Left colon (tissue), 2 donors: ENCODE measurements at regions not wholly inside any gene's neighbourhood (a gene's known extent, or its start where the extent isn't known, plus 50 kb on each side); places are given as distances from the start of the nearest gene placed in this dataset.

Experiments
- ATAC-seq: fragments of 200-7000 bp; cut with Tn5 transposase; one replicate; pipeline ENCODE4 v1.9.1; 2020; ENCODE audit warnings: mild to moderate bottlenecking, moderate library complexity
- DNase-seq, 2 donors: peaks; one replicate each; pipeline ENCODE4 v3.0.0-alpha.2; 2020
- intact Hi-C, 2 donors: fragments of 100-400 bp; cut with DNase I in 1 of 2; cut with micrococcal nuclease in 1 of 2; formaldehyde crosslinking; loops; one replicate each; pipeline versions ENCODE4 v1.11.2 to v1.14.0; 2022; cut with DNase I, micrococcal nuclease
- donor health status: DM: no; HTN: no; CAD: no.
- donor health status: DM: yes; HTN: yes; CAD: no.

DNA sequence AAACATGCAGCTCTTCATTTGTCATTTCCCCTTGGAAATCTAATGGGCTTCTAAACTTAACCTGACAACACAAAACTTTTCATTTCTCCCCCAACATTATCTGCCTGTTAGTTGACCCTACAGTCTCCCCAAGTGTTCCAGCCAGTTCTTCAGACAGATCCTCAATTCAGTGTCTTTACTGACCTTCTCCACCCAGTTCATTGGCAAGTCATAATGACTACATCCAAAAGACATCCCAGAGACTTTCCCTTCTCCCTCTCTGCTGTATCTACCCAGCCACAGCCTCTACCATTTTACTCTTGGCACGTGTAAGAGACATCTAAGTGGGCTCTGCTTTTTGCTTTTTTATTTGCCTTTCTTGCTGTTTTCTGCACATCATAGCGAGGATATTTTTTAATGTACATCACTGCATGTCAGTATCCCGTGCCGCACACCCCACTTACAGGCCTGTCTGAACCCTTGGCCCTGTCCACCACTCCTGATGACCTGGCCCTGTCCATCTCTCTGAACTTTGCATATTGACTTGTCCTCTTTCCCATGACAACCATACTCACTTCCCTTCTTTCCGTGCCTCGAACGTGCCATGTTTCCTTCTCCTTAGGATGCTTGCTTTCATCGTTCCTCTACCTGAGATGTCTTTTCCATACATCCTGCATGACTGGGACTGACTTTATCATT is 391.9 kb downstream of the IRS2 start:
- intact Hi-C loops: no loop called here
- ATAC-seq: no peak
- no peak for DNase-seq

DNA sequence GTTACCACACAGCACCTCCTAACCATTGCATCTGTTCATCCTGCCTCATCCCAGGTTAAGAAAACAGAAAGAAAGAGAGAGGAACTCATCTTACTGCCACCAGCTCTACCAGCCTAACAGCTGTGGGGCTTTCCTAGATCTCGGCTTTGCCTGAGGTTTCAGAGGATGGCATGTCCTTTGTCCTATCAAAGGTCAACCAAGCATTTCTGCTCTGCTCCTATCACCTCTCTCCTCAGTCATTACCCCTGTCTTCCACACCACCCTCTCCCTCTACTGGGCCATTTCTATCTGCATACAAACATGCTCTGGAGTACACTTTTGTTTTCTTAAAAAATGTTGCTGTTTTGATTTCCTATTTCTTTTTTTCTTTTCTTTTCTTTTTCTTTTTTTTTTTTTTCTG is 393.3 kb downstream of the IRS2 start:
- DNase-seq: no peak
- ATAC-seq: no peak
- intact Hi-C loops: no loop called here

DNA sequence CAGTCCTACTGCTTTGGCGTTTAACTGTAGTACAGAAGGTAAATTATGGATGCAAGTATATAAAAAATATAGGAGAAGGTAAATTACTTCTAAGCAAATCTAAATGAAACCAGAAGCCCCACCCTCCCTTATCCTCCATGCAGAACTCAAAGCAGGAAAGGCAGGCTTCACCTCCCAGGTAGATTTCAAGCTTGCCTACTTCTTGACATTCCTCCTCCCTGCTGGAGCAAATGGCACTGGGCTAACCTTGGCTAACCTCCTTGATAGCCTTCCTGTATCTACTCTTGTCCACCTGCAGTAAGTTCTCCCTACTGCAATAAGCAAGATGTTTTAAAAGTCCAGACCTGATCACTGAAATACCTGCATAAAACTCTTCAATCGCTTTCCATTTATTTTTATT is 396.0 kb downstream of the IRS2 start:
- ATAC-seq (no peak), DNase-seq (no peak)
- intact Hi-C loops: no loop called here

DNA sequence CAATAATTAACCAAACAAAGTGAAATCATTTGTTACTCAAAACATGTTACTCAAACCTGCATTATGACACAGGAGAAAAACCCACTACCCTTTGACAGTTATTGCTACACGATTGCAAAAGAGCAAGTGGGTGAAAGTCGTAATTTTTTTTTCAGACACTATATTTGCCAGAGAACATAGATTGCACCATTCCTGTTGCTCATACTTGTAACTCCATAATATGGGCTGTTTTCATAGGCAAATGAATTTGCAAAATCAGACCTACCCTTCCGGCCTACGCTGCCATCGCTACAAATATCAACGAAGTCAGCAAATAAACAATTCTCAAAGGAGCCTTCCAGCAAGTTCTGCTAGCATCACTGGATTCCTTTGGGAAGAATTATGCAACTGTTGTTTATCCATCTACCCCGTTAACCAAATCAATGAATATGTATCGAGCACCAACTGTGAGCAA is 396.5 kb downstream of the IRS2 start:
- DNase-seq (no peak), ATAC-seq (no peak)
- intact Hi-C loops: no loop called here

DNA sequence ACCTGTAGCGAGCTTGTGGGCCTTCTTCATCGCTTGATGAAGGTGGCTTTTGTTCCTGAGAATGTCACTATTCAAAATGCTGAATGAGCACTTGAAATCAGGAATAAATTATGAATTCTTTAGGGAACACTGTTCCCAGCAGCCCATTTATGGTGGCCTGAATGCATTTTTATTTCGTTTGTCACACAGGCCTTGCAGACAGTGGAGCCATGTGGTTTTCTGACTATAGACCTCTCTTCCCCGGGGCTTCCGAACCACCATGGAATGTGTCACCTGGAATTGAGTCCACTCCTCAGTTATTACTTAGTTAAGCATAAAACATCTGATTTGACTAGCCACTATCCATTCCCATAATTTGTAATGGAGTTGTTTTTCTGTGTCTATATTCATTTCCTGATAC is 396.9 kb downstream of the IRS2 start:
- intact Hi-C loops: no loop called here
- no peak for ATAC-seq

DNA sequence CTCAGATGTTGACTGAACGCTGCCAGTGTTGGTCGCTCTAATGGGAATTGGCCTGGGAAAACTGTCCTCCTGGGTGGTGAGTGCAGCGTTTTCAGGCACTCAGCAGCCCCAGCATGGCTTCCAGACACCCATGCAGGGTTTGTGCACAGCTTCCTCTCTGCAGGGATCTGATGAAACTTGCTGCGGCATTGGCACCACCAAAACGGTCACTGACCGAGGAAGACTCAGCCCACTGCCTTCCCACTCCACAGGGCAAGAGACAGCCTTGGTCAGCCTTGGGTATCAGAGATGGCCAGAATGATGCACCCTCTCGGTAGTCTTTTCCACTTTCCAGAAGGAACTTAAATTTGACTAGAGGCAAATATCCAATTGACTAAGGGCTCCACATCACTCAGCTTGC is 398.9 kb downstream of the IRS2 start:
- DNase-seq: no peak
- intact Hi-C loops: no loop called here
- no peak for ATAC-seq

More for the DNA sequence above, 396.9 kb downstream of the IRS2 start:
- DNase-seq: no peak

DNA sequence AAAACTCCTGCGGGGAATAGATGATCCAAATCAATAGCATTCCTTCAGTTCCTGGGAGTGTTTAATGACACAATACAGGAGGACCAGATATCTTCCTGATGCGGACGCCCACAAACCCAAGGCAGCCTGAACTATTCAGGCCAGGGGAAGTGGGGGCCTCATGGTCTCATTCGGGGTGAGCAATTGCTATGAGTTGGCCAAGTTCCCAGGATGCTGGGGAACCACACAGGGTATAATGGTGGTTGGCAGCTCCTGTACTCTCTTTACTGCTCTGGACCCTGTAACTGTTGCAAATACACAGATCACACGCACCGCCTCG is 401.2 kb downstream of the IRS2 start:
- intact Hi-C loops: no loop called here
- DNase-seq (no peak), ATAC-seq (no peak)

DNA sequence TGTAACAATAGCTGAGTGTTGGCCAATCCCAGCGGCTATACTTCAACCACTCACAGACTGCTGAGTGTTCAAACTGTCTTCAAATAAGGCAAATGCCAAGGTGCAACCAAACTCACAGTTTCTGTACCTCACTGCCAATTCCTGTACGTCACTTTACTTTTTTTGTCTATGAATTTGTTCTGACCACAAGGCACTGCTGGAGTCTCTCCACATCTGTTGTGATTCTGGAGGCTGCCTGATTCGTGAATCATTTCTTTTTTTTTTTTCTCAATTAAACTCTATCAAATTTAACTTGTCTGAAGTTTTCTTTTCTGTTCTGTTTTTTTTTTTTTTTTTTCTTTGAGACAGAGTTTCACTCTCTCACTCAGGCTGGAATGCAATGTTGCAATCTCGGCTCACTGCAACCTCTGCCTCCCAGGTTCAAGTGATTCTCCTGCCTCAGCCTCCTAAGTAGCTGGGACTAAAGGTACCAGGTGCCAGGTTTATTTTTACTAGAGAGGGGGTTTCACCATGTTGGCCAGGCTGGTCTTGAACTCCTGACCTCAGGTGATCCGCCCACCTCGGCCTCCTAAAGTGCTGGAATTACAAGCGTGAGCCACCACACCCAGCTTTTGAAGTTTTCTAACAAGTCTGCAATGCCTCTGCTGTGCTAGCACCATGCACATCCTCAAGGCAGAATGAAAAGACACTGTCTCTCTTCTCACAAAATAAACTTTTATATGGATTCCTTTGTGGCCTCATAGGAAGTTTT is 401.7 kb downstream of the IRS2 start:
- intact Hi-C loops: no loop called here
- ATAC-seq: no peak
- no peak for DNase-seq

DNA sequence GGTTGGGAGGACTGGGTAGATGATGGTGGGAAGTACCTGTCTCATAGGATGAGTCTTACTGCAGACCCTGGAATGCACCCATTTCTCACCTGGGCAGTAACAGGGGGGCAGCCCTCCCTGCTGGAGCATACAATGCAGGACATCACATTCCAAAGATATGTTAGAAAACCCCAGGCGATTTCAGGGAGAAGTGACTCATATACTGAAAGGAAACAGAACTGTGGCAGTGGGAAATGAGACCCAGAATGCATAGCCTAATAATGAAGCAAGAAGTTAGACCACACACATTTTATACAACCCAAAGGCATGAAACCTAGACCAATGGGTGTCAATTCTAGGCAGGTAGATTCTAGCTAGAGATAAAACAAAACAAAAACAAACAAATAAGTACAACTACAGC is 402.7 kb downstream of the IRS2 start:
- intact Hi-C loops: no loop called here
- no peak for ATAC-seq

DNA sequence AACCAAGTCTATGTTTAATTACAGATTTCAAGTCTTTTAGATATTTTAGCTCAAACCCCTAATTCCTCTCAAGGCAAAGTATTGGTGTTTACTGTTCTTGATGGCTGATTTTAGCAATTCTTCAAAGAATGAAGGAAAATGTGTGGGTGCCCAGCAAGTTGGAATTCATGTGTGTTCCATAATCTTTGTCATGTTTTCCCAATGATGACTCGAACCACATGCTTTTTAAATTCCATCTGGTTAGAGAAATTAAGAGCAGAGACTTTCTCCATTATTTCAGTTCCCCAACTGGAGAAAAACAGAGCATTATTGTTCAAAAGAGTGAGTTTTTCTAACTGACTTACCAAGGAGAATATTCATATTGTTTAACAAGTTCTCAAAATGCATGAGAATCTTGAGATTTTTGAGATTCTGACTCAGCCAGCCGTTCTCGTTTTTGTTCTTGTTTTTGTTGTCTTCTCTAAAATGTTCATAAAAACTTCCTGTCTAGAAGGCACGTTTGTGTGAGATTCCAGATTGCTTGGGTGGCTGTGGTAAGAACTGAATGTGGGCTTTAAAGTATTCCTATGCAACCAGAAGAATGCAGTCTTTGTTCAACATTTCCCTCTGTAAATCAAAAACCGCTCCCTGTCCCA is 404.7 kb downstream of the IRS2 start:
- no peak for DNase-seq
- intact Hi-C loops: no loop called here

More for the DNA sequence above, 402.7 kb downstream of the IRS2 start:
- no peak for DNase-seq

DNA sequence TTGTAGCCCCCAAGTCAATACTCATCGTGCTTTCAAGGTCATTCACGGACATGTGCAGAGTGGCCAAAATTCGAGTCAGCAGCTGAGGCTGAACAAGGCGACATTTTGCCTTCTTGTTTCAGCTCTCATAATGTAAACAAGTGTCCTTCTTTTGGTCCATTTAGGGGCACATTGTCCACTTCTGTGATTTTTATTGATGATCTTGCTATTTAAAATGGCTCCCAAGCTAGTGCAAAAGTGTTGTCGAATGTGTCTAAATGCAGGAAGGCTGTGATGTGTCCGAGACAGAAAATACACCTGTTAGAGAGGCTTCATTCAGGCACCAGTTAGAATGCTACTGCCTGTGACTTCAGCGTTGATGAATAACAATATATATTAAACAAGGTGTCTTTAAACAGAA is 405.9 kb downstream of the IRS2 start:
- no peak for ATAC-seq
- intact Hi-C loops: no loop called here
- no peak for DNase-seq

More for the DNA sequence above, 404.7 kb downstream of the IRS2 start:
- no peak for ATAC-seq

DNA sequence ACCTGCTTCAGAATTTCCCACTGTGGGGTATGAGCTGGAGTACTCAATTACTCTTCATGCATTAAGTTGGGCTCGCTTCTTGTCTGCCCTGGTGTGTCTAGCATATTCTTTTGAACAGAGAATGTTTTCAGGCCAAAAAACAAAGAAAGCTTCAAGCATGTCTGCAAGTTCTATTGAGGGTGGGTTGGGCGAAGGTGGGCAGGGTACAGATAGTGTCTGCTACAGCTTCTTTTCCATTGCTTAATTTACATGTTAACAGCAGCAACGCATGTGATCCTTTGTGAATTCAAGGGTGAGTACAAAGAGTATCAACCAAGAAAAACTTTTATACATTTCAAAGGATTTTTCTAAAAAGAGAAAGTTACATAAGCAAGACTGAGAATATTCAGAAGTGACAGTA is 406.5 kb downstream of the IRS2 start:
- intact Hi-C loops: no loop called here
- DNase-seq (no peak), ATAC-seq (no peak)

DNA sequence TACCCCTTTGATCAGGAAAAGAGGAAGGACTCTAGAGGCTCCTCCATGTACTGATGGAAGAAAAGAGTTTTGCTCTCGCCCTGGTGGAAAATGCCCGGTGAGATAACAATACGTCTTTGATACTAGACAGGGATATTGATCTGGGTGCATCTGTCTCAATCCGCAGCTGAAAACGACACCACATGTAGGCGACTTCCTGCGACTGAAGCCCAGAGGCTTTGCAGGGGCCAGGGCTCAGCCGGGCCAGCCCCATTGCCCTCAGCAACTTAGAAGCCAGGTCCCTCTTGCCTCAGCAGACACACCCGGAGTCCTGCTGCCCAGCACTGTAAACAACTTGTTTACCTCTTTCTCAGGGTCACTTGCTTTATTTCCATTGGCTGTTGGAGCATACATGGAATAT is 409.4 kb downstream of the IRS2 start:
- DNase-seq (no peak), ATAC-seq (no peak)
- intact Hi-C loops: no loop called here

DNA sequence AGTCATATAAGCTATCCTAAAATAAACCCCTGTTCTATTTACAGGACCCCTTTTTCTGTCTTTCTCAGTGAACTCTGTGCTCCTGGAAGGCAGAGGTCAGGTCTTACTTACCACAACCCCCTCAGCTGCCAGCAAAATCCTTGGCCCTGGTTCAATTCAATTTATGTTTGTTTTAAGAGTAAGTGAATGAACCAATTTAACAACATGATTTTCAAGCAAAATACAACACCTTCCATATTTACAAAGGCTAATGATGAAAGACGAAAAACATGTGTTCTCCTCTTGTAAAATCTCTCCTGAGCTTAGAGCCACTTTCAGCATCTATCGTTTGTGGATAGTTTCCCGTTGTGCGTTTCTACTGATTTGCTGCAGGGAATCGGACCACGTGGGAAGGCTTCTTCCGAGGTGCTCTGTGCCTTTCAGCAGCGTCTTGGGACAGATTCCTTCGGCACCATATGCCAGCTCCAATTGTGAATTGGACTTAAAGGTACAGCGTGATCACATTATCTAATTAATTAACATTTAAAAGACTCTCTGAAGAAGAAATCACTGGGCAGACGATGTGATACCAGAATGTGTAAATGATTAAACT is 411.7 kb downstream of the IRS2 start:
- DNase-seq: no peak
- no peak for ATAC-seq
- intact Hi-C loops: no loop called here

DNA sequence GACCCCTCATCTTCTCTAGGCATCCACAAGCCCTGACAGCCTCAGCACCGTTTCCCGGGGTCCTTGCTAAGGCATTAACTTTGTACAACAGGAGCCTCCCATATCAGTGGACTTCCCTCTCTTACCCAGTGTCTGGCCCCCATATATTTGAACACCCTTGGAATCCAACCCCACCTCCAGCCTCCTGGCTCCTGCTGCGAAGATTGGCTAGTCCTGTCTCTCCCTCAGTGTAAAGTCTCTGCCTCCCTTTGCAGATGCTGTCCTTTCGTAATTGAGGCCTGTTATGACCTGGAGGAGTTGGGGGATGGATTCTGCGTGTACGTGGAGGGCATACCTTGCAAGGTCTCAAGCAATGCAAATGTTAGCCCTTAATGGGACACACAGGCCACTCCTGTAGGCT is 413.7 kb downstream of the IRS2 start:
- DNase-seq (no peak), ATAC-seq (no peak)
- intact Hi-C loops: no loop called here

DNA sequence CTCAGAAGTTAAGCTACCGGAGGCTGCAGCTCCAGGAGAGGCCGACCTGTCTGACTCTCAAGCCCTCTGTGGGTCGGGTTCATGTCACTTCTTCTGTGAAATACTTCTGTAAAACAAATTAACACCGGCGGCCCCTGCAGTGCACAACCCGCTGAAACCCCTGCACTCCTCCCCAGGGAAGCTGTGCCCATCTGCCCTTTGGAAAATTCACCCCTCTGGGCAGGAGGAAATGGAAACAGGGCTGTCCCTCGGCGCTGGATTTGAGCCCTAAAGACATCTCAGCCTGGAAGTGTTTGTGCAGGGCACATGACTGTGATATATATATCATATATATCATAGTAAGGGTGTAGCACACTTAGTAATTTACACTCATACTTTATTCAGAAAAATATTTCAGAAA is 415.3 kb downstream of the IRS2 start:
- intact Hi-C loops: no loop called here
- no peak for ATAC-seq
- no peak for DNase-seq

DNA sequence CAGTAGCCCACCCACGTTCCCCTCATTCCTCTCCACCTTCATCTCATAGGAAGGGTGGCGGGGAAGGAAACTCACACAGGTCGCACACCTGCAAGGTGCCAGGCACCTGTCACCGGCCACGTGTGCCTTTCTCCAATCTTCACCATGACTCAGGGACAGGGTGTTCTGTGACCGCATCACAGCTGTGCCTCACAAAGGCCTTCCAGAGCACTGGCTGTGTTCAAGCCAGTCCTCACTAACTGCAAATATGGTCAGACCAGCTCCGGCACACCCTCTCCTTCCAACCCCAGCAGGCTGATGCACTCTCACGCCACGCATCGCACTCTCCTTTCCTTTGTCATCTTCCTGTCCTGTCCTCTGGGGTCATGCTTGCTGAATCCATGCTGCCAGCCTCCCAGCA is 415.9 kb downstream of the IRS2 start:
- DNase-seq: no peak
- intact Hi-C loops: no loop called here
- no peak for ATAC-seq

DNA sequence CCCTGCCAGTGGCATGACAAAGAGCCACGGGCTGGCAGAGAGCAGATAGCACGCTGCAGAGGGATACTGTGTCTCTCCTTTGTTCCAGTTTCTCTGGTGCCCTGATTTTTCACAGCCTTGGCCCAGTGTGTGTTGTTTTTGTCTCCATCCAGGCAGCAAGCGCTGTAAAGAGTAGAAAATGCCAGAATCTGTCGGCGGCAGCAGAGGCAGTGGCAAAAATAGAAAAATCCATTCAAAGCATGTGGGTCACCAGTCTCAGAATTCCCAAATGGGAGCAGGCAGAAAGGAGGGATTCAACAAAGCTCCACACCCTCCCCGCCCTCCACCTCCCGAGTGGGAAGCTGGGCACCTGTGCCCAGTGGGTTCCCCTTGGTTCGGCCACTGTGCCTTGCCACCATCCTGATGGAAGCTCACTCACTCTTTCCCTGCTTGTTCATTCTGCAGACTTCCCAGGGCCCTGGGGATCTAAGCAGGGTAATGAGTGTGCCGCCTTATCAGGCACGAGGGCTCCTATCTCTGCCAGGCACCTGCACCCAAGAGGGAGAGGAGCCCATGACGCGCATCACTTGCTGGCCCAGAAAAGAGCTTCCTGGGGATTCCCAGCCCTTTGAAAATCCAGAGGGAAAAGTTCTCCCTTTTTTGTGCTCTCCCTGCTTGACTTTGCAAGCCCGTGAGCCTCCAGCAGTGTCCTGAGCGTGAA is 416.9 kb downstream of the IRS2 start:
- ATAC-seq (no peak), DNase-seq (no peak)
- intact Hi-C loops: no loop called here

DNA sequence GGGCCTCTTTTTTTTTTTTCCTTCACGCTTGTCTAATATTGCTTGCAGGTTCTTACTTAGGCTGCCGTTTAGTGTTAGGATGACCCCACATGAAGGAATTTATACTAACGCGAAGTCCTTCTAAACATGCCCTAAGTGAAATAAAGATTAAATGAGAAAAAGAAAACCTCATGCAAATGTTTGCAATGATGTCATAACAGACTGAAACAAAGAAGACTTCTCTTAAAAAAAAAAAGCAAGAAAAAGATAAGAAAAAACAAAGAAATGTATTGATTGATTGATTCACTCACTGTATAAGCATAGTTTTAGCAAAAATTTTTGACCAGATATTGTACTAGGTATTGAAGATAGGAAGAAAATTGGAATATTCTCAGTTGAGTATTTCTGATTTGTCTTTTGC is 418.2 kb downstream of the IRS2 start:
- no peak for DNase-seq
- intact Hi-C loops: no loop called here
- no peak for ATAC-seq

DNA sequence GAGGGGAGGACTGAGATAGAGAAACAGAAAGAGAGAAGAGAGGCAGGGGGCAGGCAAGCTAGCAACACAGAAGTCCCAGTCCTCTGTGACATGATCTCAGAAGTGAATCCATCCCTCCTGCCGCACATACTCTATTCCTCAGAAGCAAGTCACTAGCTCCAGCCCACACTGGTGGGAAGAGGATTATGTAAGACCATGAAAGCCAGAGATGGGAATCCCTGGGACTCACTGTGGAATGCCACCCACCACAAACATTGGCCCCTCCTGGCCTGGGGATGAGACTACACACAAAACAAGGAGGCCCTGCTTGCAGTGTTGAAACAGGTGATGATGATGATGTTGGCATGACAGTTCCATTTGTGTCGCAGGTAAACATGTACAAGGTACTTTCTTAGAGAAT is 419.9 kb downstream of the IRS2 start:
- DNase-seq: no peak
- intact Hi-C loops: no loop called here
- no peak for ATAC-seq
